NB4 (cell line): ENCODE measurements at regions not wholly inside any gene's neighbourhood (a gene's known extent, or its start where the extent isn't known, plus 50 kb on each side); places are given as distances from the start of the nearest gene placed in this dataset.

Experiments
- MAX ChIP-seq: IDR thresholded peaks from 2 replicates; pipeline ENCODE4 v1.6.1; 2011; ENCODE audit warnings: low read depth, low read length
- TF ChIP-seq, protein P1 (sequence below): IDR thresholded peaks from one replicate; pipeline ENCODE4 v1.5.1; 2012; ENCODE audit warnings: low read depth, low read length

- TF ChIP-seq, protein P1, sequence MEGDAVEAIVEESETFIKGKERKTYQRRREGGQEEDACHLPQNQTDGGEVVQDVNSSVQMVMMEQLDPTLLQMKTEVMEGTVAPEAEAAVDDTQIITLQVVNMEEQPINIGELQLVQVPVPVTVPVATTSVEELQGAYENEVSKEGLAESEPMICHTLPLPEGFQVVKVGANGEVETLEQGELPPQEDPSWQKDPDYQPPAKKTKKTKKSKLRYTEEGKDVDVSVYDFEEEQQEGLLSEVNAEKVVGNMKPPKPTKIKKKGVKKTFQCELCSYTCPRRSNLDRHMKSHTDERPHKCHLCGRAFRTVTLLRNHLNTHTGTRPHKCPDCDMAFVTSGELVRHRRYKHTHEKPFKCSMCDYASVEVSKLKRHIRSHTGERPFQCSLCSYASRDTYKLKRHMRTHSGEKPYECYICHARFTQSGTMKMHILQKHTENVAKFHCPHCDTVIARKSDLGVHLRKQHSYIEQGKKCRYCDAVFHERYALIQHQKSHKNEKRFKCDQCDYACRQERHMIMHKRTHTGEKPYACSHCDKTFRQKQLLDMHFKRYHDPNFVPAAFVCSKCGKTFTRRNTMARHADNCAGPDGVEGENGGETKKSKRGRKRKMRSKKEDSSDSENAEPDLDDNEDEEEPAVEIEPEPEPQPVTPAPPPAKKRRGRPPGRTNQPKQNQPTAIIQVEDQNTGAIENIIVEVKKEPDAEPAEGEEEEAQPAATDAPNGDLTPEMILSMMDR, result no peak
- TF ChIP-seq MAX, result no peak
Measured at GRCh38 chr7:113383638-113384037, 265.3 kb upstream of the SMIM30 start.
